ENCODE measurements at regions not wholly inside any gene's neighbourhood (a gene's known extent, or its start where the extent isn't known, plus 50 kb on each side); places are given as distances from the start of the nearest gene placed in this dataset.

- 71% methylated on average over 2 of the region's 2 CpGs for WGBS (ENCODE audit: insufficient coverage)
- Mint-ChIP-seq H3K27me3 (peaks cover 5 to 15% of the 10 kb centered on the region in 2 donors), H3K4me3 (no peak overlapping the region), H3K4me1 (no peaks in the 10 kb centered on the region), H3K9me3 (peaks cover 10 to 22% (median 18%) of the 10 kb centered on the region in 3 donors), H3K36me3 (peaks cover 28% of the 10 kb centered on the region), H3K27ac (no peak overlapping the region)
- H3K27me3 ChIP-seq (replicated peaks in 1 of 2; ENCODE audit: control insufficient read depth in 2 of 2, extremely low read depth in 1 of 2, insufficient read depth in 2 of 2, low read length in 1 of 2) = peaks cover 0 to 20% of the 10 kb centered on the region in 2 experiments
- H3K4me3 ChIP-seq (ENCODE audit: control insufficient read depth in 1 of 2, extremely low read depth in 1 of 2, low read length in 1 of 2) = no peak overlapping the region
- H3K27ac ChIP-seq (ENCODE audit: low read length) = no peak overlapping the region
- no peak for DNase-seq
- no peak for ATAC-seq (replicated peaks in 1 of 4)
- CTCF ChIA-PET = no interaction called here
- no peaks in the 10 kb centered on the region for H3K36me3 ChIP-seq (ENCODE audit: control insufficient read depth in 2 of 2, extremely low read depth in 1 of 2, insufficient read depth in 1 of 2, low read length in 1 of 2)
- POLR2A ChIA-PET = no interaction called here
- H3K9me3 ChIP-seq = no peaks in the 10 kb centered on the region
- no peaks in the 10 kb centered on the region for H3K4me1 ChIP-seq (ENCODE audit: control insufficient read depth in 1 of 2, extremely low read depth in 1 of 2, insufficient read depth in 2 of 2, low read length in 2 of 2)
Observed at GRCh38 chr19:34589730-34590129, 87.2 kb downstream of the SCGB2B2 start.

- H3K27ac ChIP-seq (ENCODE audit: low read length) = no peak overlapping the region
- Mint-ChIP-seq H3K4me1 (no peaks in the 10 kb centered on the region), H3K27ac (no peak overlapping the region), H3K9me3 (peaks cover 10 to 23% (median 22%) of the 10 kb centered on the region in 3 donors), H3K4me3 (no peak overlapping the region), H3K27me3 (peaks cover 5 to 15% of the 10 kb centered on the region in 2 donors), H3K36me3 (peaks cover 25% of the 10 kb centered on the region)
- WGBS (ENCODE audit: insufficient coverage) = 96% methylated on average over 2 of the region's 2 CpGs
- H3K4me1 ChIP-seq (ENCODE audit: control insufficient read depth in 1 of 2, extremely low read depth in 1 of 2, insufficient read depth in 2 of 2, low read length in 2 of 2) = no peaks in the 10 kb centered on the region
- H3K4me3 ChIP-seq (ENCODE audit: control insufficient read depth in 1 of 2, extremely low read depth in 1 of 2, low read length in 1 of 2) = no peak overlapping the region
- DNase-seq (no peak), ATAC-seq (replicated peaks in 1 of 4) (no peak)
- ChIA-PET CTCF (no interaction called here), POLR2A (no interaction called here)
- H3K36me3 ChIP-seq (ENCODE audit: control insufficient read depth in 2 of 2, extremely low read depth in 1 of 2, insufficient read depth in 1 of 2, low read length in 1 of 2) = no peaks in the 10 kb centered on the region
- no peaks in the 10 kb centered on the region for H3K9me3 ChIP-seq
- H3K27me3 ChIP-seq (replicated peaks in 1 of 2; ENCODE audit: control insufficient read depth in 2 of 2, extremely low read depth in 1 of 2, insufficient read depth in 2 of 2, low read length in 1 of 2) = peaks cover 0 to 20% of the 10 kb centered on the region in 2 experiments
Observed at GRCh38 chr19:34588846-34589245, 88.1 kb downstream of the SCGB2B2 start.

- peaks cover 22% of the 10 kb centered on the region for H3K36me3 Mint-ChIP-seq
- H3K9me3 ChIP-seq = no peaks in the 10 kb centered on the region
- WGBS (ENCODE audit: insufficient coverage) = 50% methylated on average over 6 of the region's 8 CpGs
Observed at GRCh38 chr19:34588249-34588648, 88.7 kb downstream of the SCGB2B2 start.

GRCh38 chr19:34580408-34580807, 96.6 kb downstream of the SCGB2B2 start:
- H3K27me3 Mint-ChIP-seq = peaks cover 18 to 25% of the 10 kb centered on the region in 2 donors

More at GRCh38 chr19:34588249-34588648, 88.7 kb downstream of the SCGB2B2 start:
- Histone ChIP-seq H3K36me3 (ENCODE audit: control insufficient read depth in 2 of 2, extremely low read depth in 1 of 2, insufficient read depth in 1 of 2, low read length in 1 of 2) (no peaks in the 10 kb centered on the region), H3K4me3 (ENCODE audit: control insufficient read depth in 1 of 2, extremely low read depth in 1 of 2, low read length in 1 of 2) (no peak overlapping the region), H3K27ac (ENCODE audit: low read length) (no peak overlapping the region), H3K4me1 (ENCODE audit: control insufficient read depth in 1 of 2, extremely low read depth in 1 of 2, insufficient read depth in 2 of 2, low read length in 2 of 2) (no peaks in the 10 kb centered on the region), H3K27me3 (replicated peaks in 1 of 2; ENCODE audit: control insufficient read depth in 2 of 2, extremely low read depth in 1 of 2, insufficient read depth in 2 of 2, low read length in 1 of 2) (peaks cover 0 to 20% of the 10 kb centered on the region in 2 experiments)
- Mint-ChIP-seq H3K27ac (no peak overlapping the region), H3K9me3 (peaks cover 10 to 26% (median 22%) of the 10 kb centered on the region in 3 donors), H3K27me3 (peaks cover 5 to 15% of the 10 kb centered on the region in 2 donors), H3K4me3 (no peak overlapping the region), H3K4me1 (no peaks in the 10 kb centered on the region)
- ATAC-seq (replicated peaks in 1 of 4) = no peak
- DNase-seq = no peak
- ChIA-PET CTCF (no interaction called here), POLR2A (no interaction called here)

GRCh38 chr19:34580055-34580336, 97.0 kb downstream of the SCGB2B2 start:
- H3K9me3 ChIP-seq = no peaks in the 10 kb centered on the region
- CTCF ChIA-PET = no interaction called here
- ATAC-seq (replicated peaks in 1 of 4) (no peak), DNase-seq (no peak)
- no peaks in the 10 kb centered on the region for H3K36me3 ChIP-seq (ENCODE audit: control insufficient read depth in 2 of 2, extremely low read depth in 1 of 2, insufficient read depth in 1 of 2, low read length in 1 of 2)
- Mint-ChIP-seq H3K27ac (no peak overlapping the region), H3K36me3 (peaks cover 9% of the 10 kb centered on the region), H3K27me3 (peaks cover 18 to 25% of the 10 kb centered on the region in 2 donors), H3K4me3 (no peak overlapping the region), H3K9me3 (peaks cover 0 to 17% (median 4%) of the 10 kb centered on the region in 3 donors), H3K4me1 (no peaks in the 10 kb centered on the region)
- 85% methylated on average over 2 of the region's 4 CpGs for WGBS (ENCODE audit: insufficient coverage)
- no peak overlapping the region for H3K4me3 ChIP-seq (ENCODE audit: control insufficient read depth in 1 of 2, extremely low read depth in 1 of 2, low read length in 1 of 2)
- POLR2A ChIA-PET = no interaction called here
- no peaks in the 10 kb centered on the region for H3K4me1 ChIP-seq (ENCODE audit: control insufficient read depth in 1 of 2, extremely low read depth in 1 of 2, insufficient read depth in 2 of 2, low read length in 2 of 2)
- no peak overlapping the region for H3K27ac ChIP-seq (ENCODE audit: low read length)
- H3K27me3 ChIP-seq (replicated peaks in 1 of 2; ENCODE audit: control insufficient read depth in 2 of 2, extremely low read depth in 1 of 2, insufficient read depth in 2 of 2, low read length in 1 of 2) = peaks cover 0 to 27% of the 10 kb centered on the region in 2 experiments

More at GRCh38 chr19:34580408-34580807, 96.6 kb downstream of the SCGB2B2 start:
- POLR2A ChIA-PET = no interaction called here
- 83% methylated on average over 2 of the region's 8 CpGs for WGBS (ENCODE audit: insufficient coverage)
- no peak overlapping the region for H3K27ac Mint-ChIP-seq
- Histone ChIP-seq H3K36me3 (ENCODE audit: control insufficient read depth in 2 of 2, extremely low read depth in 1 of 2, insufficient read depth in 1 of 2, low read length in 1 of 2) (no peaks in the 10 kb centered on the region), H3K4me1 (ENCODE audit: control insufficient read depth in 1 of 2, extremely low read depth in 1 of 2, insufficient read depth in 2 of 2, low read length in 2 of 2) (no peaks in the 10 kb centered on the region), H3K9me3 (no peaks in the 10 kb centered on the region), H3K27ac (ENCODE audit: low read length) (no peak overlapping the region), H3K27me3 (replicated peaks in 1 of 2; ENCODE audit: control insufficient read depth in 2 of 2, extremely low read depth in 1 of 2, insufficient read depth in 2 of 2, low read length in 1 of 2) (peaks cover 0 to 27% of the 10 kb centered on the region in 2 experiments), H3K4me3 (ENCODE audit: control insufficient read depth in 1 of 2, extremely low read depth in 1 of 2, low read length in 1 of 2) (no peak overlapping the region)
- H3K4me1 Mint-ChIP-seq = no peaks in the 10 kb centered on the region
- H3K9me3 Mint-ChIP-seq = peaks cover 2 to 17% (median 8%) of the 10 kb centered on the region in 3 donors
- H3K4me3 Mint-ChIP-seq = no peak overlapping the region
- no peak for DNase-seq
- CTCF ChIA-PET = no interaction called here
- H3K36me3 Mint-ChIP-seq = peaks cover 9% of the 10 kb centered on the region
- ATAC-seq (replicated peaks in 1 of 4) = no peak

- ATAC-seq (replicated peaks in 1 of 4) = no peak
- Mint-ChIP-seq H3K27me3 (peaks cover 18 to 25% of the 10 kb centered on the region in 2 donors), H3K36me3 (peaks cover 9% of the 10 kb centered on the region), H3K4me1 (no peaks in the 10 kb centered on the region), H3K27ac (no peak overlapping the region), H3K9me3 (peaks cover 0 to 12% (median 2%) of the 10 kb centered on the region in 3 donors), H3K4me3 (no peak overlapping the region)
- Histone ChIP-seq H3K4me3 (ENCODE audit: control insufficient read depth in 1 of 2, extremely low read depth in 1 of 2, low read length in 1 of 2) (no peak overlapping the region), H3K27ac (ENCODE audit: low read length) (no peak overlapping the region), H3K4me1 (ENCODE audit: control insufficient read depth in 1 of 2, extremely low read depth in 1 of 2, insufficient read depth in 2 of 2, low read length in 2 of 2) (no peaks in the 10 kb centered on the region), H3K9me3 (no peaks in the 10 kb centered on the region), H3K27me3 (replicated peaks in 1 of 2; ENCODE audit: control insufficient read depth in 2 of 2, extremely low read depth in 1 of 2, insufficient read depth in 2 of 2, low read length in 1 of 2) (peaks cover 0 to 27% of the 10 kb centered on the region in 2 experiments), H3K36me3 (ENCODE audit: control insufficient read depth in 2 of 2, extremely low read depth in 1 of 2, insufficient read depth in 1 of 2, low read length in 1 of 2) (no peaks in the 10 kb centered on the region)
- DNase-seq = no peak
- ChIA-PET POLR2A (no interaction called here), CTCF (no interaction called here)
- WGBS (ENCODE audit: insufficient coverage) = 78% methylated on average over 13 of the region's 14 CpGs
Observed at GRCh38 chr19:34579281-34580054, 97.5 kb downstream of the SCGB2B2 start.

Data from T-cell (primary cell).